HG03039 (cell line): ENCODE measurements at regions not wholly inside any gene's neighbourhood (a gene's known extent, or its start where the extent isn't known, plus 50 kb on each side); places are given as distances from the start of the nearest gene placed in this dataset.
A peak's percentile ranks its signal among the peaks of the same experiment; 100 is the strongest.

Experiments used
- ATAC-seq: cut with Tn5 transposase; IDR thresholded peaks from one replicate; pipeline ENCODE4 v1.9.1; 2021; ENCODE audit warnings: mild to moderate bottlenecking, moderate library complexity; ENCODE audit not compliant: unreplicated experiment

DNA sequence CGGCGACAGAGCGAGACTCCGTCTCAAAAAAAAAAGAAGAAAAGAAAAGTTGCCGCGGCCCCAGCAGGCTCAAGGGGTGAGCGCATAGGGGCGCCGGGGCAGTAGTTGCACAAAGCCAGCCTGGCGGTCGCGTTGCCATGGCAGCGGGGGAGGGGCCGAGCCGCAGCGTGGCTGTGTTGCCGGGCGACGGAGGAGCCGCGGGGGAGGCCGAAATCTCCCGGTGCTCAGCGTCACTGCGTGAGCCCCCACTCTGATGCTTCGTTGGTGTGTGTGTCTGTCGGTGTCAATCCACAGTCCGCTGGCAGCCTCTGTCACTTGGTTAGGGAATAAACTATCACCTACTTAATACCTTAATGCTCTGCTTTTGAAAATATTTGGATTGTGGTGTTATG, 82.9 kb upstream of the C1QTNF9B start:
- peak; percentile 81 for ATAC-seq

DNA sequence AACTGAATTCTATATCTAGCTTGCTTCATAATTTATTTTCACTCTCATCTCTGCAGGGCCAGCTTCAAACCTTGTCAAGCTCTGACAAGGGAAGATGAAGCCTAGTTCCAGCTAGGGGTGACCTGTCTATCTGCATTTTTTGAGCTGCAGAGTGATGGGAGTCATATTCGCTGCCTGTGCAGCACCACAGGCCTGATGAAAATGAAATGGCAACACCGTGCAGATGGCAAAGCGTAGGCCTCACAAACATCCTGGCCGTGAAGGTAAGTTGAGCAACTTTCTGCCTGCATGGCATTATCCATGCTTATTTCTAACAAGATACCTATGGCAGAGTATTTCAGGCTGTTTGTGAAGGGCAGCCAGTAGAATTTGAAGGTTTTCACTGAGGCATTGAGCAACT, 86.4 kb upstream of the C1QTNF9B start:
- ATAC-seq: no peak

DNA sequence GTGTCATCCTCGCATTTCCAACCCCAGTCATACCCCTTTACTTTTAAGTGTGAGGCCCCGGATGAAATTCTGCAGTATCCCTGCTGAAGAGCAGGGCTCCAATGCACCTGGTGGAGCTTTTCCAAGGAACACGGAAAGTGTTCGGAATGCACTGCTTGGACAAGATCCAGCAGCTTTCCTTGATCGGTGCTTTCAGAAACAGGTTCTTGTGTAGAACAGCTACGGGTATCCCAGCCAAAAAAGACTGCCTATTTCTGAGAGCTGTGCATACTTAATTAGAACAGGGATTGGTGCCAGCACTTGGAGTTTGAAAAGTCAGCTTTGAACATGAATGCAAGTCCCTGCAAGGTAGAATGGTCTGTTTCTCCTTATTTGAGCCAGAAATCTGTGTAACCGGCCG, 87.2 kb upstream of the C1QTNF9B start:
- ATAC-seq: no peak

DNA sequence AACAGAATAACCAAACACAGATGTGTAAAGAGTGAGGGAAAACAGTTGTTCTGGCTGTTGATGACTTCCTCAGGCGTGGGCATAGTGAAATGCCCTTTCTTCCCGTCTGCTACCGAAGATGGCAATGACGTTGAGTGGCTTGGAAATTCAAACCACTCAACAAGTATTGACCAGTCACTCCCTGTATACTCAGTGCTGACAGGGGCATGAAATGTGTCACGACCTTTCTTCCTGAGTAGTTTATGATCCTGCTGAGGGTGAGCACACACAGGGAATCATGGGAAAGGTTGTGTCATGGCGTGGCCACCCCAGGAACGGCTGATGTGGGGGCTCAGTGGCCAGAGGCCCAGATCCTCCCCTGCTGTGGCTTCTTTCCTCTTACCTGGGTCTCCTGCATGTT, 87.8 kb upstream of the C1QTNF9B start:
- ATAC-seq: no peak

DNA sequence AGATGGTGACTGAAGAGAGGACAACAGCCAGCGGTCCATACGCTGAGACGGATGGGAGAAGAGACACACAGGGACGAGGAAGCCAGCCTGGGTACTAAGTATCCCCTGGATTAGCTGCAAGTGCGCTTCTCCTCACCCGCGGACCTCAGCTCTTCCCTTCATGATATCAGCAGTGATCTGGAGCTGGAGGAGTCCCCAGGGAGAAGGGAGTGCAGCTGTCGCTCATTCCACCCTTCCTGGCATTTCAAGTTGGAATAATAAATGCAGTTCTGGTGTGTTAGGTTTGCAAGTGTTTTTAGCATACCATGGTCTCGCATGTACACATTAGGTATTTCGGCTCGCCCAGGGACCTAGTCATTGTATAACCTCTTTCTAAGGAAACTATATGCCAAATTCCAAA, 88.5 kb upstream of the C1QTNF9B start:
- no peak for ATAC-seq

DNA sequence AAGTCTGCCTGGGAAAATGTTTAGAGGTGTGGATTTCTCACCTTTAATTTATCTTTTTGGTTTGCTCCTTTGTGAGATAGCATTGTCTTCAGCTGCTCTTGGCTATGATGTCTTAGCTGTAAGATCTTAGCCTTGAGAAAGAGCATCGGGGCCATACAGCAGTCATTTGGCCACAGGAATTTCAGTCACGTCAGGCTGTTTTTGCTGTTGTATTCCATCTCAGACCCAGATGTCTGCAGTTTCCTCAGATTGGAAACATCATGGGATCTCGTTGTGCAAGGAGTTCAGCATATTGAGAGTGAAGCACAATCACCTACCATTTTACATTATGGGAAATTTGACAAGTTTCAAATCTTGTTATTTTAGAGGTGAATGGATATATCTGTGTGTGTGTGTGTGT, 89.3 kb upstream of the C1QTNF9B start:
- ATAC-seq: no peak

DNA sequence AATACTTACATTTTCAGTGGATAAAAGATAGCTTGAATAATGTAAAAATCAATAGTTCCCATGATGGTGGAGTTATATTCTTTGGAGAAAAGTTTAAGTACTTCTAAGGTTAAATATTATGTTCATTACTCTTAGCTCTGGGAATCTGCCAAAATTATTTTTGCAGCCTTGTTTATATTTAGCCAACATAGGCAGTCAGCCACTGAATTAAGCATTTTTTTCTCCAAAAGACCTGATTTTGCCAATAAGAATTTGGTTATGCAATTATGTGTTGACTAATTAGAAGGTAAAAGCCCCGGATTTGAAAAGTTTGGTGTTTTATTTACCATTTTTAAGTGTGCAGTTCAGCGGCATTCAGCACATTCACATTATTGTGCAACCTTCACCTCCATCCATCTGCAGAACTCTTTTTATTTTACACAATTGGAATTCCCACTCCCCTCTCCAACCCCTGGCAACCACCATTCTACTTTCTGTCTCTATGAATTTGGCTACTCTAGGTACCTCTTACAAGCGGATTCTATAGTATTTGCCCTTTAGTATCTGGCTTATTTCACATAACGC, 90.1 kb upstream of the C1QTNF9B start:
- no peak for ATAC-seq

DNA sequence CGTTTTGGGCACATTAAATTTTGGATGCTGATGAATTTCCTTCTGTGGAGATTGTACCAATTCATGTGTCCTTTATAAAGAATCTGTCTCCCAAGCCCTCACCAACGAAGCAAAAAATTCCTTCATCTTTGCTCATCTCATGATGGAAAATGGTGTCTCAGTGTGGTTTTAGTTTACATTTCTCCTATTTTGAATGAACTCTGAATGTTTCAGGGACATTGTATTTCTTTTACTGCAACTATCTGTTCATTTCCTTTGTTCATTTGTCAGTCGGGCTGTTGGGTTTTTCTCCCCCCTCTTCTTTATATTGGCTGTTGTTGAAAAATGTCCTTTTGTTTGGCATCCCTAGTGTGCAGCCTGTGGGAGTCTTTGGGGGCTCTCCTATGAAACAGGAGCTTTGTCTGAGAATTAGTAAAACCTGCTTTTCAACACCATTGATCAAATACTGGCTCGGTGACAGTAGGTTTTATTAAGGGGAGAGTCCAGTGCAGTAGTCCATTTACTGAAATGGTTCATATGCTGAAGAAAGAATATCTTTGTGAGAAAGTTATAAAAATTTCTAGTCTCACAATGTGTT, 91.3 kb upstream of the C1QTNF9B start:
- no peak for ATAC-seq

DNA sequence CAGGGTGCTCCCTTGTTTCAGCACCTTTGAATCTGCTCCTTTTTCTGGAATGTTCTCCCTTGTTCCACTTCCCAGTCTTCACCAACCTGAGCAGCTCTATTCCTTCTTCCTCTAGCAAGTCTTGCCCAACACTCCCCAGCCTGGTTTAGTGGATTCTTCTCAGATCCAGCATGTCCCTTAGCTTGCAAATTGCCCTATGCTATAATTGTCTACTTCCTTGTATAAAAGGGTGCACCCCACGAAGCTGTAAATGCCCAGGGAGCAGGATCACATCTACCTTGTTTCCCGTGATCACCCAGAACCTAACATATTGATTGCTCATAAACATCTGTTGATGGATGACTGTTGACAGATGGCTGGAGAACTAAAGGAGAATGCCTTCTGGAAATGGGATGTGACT, 93.2 kb upstream of the C1QTNF9B start:
- no peak for ATAC-seq

DNA sequence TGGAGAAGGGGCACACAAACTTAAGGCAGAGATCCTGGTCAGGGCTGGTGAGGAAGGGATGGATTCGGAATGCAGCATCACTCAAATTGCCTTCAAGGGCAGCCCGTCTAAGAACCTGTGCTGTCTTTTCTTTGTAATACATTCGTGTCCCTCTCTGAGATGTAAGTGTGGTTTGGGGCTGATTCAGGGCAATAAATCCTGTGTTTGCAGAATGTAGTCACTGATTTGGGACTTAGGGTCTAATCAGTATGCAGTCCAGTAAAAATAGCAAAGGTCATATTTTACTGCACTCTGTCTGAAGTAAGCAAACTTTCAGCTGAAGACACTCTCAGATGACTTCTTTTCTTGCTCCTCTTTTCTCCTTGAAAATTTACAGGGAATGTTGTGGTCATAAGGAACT, 93.8 kb upstream of the C1QTNF9B start:
- ATAC-seq: no peak

DNA sequence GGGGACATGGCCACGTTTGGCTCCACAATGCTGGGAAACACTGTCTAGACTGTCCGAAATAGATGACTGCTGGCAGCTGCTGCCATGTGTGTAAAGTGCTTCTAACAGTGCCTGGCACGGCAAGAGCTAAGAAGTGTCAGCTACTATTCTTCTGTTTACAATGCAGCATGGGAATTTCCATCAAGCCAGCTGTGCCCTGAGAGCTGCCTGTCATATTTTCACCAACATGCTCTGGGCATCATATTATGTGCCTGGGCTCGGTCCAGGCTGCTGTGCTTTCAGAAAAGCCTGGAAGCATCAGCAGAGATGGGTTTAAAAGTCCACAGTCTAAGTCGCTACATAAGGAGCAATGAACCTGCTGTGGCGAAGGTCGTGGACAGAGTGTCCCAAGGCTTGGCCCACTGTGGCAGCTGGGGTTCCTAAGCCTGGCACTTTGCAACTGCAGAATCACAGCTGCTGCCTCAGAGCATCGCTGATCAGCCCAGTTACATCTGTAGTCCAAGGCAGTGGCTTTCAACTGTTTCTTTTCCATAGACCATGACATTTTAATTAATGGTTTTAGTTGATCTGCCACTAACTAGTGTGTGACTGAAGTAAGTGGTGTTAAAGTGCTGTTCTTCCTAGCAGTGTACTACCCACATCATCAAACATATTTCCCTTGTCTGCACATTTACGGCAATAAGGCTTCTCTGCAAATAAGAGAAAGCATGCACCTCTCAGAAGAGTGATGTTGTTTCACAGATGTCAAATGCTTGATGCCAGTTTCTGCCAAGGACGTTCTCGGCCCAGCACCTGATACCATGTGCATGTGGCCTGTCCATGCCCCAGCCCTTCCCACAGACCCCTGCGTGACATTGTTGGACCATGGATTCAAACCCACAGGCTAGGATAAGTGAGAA, 95.7 kb upstream of the C1QTNF9B start:
- no peak for ATAC-seq

DNA sequence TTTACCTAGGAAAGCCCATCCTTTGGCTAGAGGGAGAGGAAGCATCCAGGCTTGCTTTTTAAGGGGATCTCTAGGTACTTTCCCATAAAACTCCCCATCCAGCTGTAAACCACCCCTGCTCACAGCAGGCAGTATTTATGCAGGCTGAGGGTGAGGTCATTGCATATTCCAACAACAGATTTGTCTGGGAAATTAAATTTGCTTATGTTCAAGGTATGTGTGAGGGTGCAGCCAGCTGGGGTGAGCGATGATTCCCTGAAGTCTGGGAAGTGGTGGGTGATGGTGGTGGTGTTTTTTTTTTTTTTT, 96.3 kb upstream of the C1QTNF9B start:
- no peak for ATAC-seq

DNA sequence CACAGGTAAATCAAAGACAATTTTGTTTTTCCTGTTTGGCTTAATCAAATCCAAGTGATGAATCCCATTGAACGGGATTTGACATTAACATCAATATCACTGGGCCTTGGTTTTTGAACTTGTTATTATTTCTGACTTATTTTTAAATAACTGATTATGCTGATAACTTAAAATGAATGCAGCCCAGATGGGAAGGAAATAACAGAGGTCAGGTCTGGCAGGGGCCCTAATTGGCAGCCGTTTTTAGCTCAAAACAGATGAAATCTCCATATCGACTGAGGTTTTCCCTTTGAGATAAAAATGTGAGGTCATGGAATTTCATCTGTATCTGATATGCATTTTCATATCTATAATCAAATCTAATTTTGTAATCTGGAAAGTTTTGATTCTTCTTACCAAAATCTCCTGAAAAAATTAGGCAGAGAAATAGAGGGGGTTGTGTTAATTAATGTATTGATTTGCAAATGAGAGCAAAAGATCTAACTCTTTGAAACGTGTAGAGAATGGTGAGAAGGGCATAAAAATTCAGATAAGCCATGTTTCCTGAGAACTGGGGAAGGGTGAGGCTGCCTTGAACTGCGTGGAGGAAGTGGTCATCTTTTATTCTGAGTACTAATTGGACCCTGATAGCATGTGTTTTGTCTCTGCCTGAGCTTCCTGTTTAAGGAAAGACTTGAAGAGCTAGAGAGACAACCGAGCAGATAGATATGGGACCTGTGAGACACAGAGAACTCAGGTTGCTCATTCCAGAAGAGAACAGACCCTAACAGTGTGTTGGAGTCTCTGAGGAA, 98.2 kb upstream of the C1QTNF9B start:
- no peak for ATAC-seq

DNA sequence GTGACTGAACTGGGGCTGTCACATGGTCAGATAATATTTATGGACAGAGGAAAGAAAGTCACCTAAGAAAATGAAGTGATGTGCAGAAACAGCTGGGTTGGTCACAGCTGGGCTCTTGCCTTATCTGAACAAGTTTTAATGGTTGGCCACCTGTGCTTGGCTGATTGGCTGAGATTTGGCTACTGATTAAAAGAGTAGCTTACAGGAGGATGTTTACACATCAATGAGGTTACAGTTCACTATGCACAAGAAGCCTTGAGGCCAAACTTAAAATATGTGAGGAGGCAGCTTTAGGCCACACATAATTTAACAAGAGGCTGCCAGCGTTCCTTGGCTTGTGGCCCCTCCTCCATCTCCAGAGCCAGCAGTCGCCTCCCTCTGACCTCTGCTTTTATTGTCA, 99.2 kb upstream of the C1QTNF9B start:
- ATAC-seq: no peak

DNA sequence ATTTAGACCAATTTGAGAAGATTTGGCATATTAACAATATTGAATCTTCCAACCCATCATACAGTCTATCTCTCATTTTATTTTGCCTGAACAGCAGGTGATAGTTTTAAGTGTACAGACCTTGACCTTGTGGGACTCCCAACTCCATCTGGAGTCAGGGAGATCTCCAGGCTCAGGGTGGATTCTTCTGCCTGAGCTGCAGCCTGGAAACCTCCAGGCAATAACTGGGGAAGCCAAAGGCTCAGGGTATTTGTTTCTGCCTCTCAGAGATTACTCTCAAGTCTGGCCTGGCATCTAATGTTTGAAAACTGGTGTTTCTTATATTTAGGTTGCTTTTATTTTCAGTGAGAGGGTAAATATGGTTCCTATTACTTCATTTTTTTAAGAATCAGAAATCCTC, 102.1 kb upstream of the C1QTNF9B start:
- no peak for ATAC-seq

DNA sequence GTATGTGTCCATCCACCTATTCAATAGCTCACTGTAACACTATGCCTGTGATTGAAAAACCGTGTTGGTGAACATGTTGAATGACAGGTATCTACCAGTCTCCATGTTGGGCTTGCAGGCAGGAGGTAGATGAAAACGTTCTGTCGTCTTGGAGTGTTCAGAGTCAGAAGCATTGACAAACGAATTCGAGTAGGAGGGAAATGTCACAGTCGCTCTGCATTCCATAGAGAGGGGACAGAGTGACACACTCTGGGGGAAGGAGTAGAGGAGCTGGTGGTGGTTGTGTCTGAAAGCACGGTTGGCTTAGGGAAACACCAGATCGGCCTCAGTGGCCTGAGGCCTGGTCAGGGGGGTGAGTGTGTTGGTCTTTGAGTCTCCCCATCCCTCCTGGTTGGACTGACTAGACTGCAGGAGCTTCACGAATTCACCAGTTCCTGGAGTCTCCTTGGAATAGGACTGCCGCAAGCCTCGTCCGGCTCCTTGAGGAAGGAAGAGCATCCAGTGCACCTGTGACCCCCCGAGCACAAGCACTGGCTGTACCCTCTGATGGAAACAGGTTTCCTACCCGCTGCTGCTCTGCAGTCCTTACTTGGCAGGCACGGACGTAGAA, 105.0 kb upstream of the C1QTNF9B start:
- no peak for ATAC-seq

DNA sequence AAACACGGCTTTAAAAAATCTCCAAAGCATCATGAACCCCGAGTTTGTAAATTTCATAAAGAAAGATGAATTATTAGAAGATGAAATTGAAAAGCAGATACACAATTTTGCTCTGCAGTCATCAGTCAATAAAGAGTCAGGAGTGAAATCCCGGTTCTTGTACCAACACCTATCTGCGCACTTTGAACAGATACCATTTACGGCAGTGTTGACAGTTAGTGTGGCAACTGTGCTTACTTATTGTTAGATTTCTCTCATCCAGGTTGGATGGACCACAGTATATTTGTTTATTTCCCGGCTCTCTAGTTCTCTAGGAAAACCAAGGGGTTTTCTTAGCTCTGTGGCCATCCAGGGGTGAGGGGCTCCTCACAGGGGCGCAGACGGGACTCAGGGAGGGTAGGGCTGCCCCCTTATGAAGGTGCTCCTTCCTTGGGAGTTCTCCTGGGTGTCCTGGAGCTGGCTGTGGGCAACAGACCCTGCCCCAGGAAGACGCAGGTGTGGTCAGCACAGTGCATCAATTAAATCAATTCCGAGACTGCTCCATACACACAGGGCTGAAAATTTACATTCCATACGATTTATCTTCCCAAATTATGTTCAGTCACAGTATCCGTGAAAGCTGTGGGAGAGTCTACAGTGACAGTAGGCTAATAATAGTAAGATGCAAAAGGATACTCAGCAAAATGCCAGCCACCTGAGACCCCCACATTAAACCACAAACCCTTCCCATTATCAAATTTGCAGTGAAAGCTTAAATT, 107.0 kb upstream of the C1QTNF9B start:
- ATAC-seq: no peak

DNA sequence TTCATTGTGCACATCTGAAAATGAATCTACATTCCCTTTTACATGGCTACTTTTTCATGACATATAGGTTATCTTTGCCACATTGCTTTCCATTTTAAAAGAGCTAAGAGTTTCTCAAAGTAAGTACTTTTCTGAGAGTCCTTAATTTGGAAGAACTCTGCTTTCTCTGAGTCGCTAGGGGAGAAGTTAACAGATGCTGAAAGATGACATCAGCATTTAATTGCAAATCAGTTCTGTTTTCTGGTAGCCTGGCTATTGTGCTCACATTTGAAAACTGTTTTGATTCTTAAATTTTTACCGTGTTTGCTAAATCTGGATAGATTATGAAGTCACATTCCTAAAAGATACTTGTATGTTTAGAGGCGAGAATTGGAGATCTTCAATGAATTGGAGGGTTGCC, 107.7 kb upstream of the C1QTNF9B start:
- no peak for ATAC-seq

DNA sequence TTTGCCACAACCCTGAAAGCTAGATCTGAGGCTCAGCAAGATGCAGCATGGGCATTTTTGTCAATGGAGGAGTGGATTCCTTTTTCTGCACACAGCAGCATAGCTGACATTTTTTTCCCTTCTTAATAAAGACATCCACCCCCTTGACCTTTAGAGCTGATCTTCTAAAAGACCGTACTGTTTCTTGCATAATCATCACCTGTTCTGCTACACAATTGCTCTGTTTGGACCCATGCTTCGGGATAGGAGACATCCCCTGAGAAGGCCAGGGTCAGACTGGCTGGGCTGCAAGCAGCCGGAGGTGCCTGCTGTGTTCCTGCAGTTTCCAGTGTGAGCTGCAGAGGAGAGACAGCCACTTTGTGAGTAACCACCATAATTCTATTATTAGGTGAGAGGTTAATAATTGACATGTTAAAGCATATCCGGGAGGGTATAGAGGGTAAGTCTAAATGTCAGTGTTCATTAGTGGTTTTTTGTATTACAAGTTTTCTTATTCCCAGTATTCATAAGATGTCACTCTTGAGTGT, 108.5 kb upstream of the C1QTNF9B start:
- no peak for ATAC-seq

DNA sequence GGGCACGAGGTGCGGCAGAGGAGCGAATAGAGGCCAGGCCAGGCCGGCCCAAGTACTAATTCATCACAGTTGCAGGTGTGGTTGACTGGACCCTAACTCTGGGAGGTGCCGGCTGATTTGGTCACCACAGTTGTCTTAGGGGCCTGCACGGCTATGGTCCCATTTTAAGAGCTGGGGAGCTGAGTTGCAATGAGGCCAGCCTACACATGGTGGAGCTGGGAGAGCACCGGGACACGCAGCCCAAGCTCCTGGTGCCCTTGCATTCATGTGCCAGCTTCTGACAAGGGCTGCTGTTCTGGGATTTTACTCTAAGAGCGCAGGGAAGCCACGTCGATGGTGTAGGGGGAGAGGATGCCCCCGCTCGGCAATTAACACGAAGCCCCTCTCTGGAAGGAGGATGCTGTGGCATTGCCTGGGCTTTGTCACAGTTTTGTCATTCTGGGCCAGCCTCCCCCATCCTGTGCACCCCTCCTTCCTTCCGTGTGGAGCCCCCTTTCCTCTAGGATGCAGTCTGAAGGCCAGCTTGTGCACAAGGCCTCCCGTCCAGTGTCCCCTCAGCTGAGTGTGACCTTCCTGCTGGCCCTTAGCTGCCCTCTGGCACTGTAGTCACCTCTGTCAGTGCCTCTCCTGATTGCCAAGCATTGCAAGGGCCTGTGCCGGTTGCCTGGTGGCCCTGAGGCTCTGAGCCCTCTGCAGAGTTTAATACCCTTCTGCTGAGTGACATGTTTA, 109.4 kb upstream of the C1QTNF9B start:
- no peak for ATAC-seq
